SK-N-SH (cell line): ENCODE measurements at regions not wholly inside any gene's neighbourhood (a gene's known extent, or its start where the extent isn't known, plus 50 kb on each side); places are given as distances from the start of the nearest gene placed in this dataset.

ENCODE experiments used
- CTCF ChIA-PET: fragments of 300-600, 350-600 bp; formaldehyde crosslinking; extraction: SDS; loops from one replicate; lab custom pipeline; 2021; lab: Yijun Ruan, JAX
- POLR2A ChIA-PET: fragments of 350-600 bp; sonication (Branson Sonifier 250); formaldehyde crosslinking; extraction: SDS; loops from one replicate; lab custom pipeline; 2020; ENCODE audit warnings: antibody characterized with exemption, inconsistent platforms; lab: Yijun Ruan, JAX
- DNase-seq: peaks from one replicate; pipeline ENCODE4 v3.0.0; 2012
- H2AFZ ChIP-seq: fragments of 200-600 bp; sonication (generic); 2 replicates; pipeline ENCODE4 v1.8.1; 2016; ENCODE audit warnings: antibody characterized with exemption, mild to moderate bottlenecking, low read depth
- H3F3A ChIP-seq: fragments of 200-600 bp; sonication (generic); replicated peaks from 2 replicates; pipeline ENCODE3; 2016; ENCODE audit warnings: antibody characterized with exemption, mild to moderate bottlenecking; ENCODE audit not compliant: insufficient read depth
- H3K27ac ChIP-seq, 2 experiments: fragments of 200-500 bp in 1 of 2; fragments of 200-600 bp in 1 of 2; sonication (Bioruptor generic) in 1 of 2; sonication (generic), shearing (Covaris generic) in 1 of 2; 2 replicates each; pipeline versions ENCODE4 v1.5.1 to v1.6.1; 2014 to 2016; ENCODE audit warnings: low read depth in 2 of 2, inconsistent platforms in 1 of 2, low read length in 1 of 2, mild to moderate bottlenecking in 1 of 2, mixed read lengths in 1 of 2
- H3K27me3 ChIP-seq: fragments of 200-600 bp; sonication (generic), shearing (Covaris generic); 2 replicates; pipeline ENCODE4 v1.6.1; 2016; ENCODE audit warnings: mixed run types; ENCODE audit not compliant: insufficient read depth
- H3K36me3 ChIP-seq, 2 experiments: fragments of 200-500 bp in 1 of 2; fragments of 200-600 bp in 1 of 2; sonication (Bioruptor generic) in 1 of 2; sonication (generic) in 1 of 2; replicated peaks in 1 of 2; 2 replicates each; pipeline versions ENCODE3 to v1.5.1; 2014 to 2016; ENCODE audit warnings: low read length in 1 of 2, mild to moderate bottlenecking in 1 of 2; ENCODE audit not compliant: insufficient read depth in 2 of 2, control insufficient read depth in 1 of 2
- H3K4me1 ChIP-seq, 2 experiments: fragments of 200-500 bp in 1 of 2; fragments of 200-600 bp in 1 of 2; sonication (Bioruptor generic) in 1 of 2; sonication (generic), shearing (Covaris generic) in 1 of 2; 2 replicates each; pipeline versions ENCODE4 v1.5.1 to v1.6.1; 2014 to 2016; ENCODE audit warnings: low read depth in 1 of 2, low read length in 1 of 2, mixed run types in 1 of 2; ENCODE audit not compliant: insufficient read depth in 2 of 2, control insufficient read depth in 1 of 2
- H3K4me2 ChIP-seq: fragments of 200-600 bp; sonication (generic), shearing (Covaris generic); 2 replicates; pipeline ENCODE4 v1.6.1; 2017; ENCODE audit warnings: mixed run types
- H3K4me3 ChIP-seq, 2 experiments: fragments of 200-500 bp in 1 of 2; fragments of 200-600 bp in 1 of 2; sonication (Bioruptor generic) in 1 of 2; sonication (generic), shearing (Covaris generic) in 1 of 2; 2 replicates each; pipeline versions ENCODE4 v1.5.1 to v1.8.1; 2014 to 2016; ENCODE audit warnings: low read depth in 2 of 2, inconsistent platforms in 1 of 2, low read length in 1 of 2, mild to moderate bottlenecking in 1 of 2, mixed read lengths in 1 of 2, moderate library complexity in 1 of 2
- H3K79me2 ChIP-seq: fragments of 200-600 bp; sonication (generic); 2 replicates; pipeline ENCODE4 v1.8.1; 2017; ENCODE audit warnings: mild to moderate bottlenecking; ENCODE audit not compliant: insufficient read depth
- H3K9ac ChIP-seq: fragments of 200-600 bp; sonication (generic); 2 replicates; pipeline ENCODE4 v1.6.1; 2017; ENCODE audit warnings: mixed run types
- H3K9me2 ChIP-seq: fragments of 200-600 bp; sonication (generic); 2 replicates; pipeline ENCODE4 v1.6.1; 2017; ENCODE audit warnings: mixed run types
- H3K9me3 ChIP-seq: fragments of 200-600 bp; sonication (generic); 2 replicates; pipeline ENCODE4 v1.6.1; 2017; ENCODE audit warnings: mixed run types, mild to moderate bottlenecking, moderate library complexity
- H4K20me1 ChIP-seq: fragments of 200-600 bp; sonication (generic); 2 replicates; pipeline ENCODE4 v1.6.1; 2017; ENCODE audit warnings: mild to moderate bottlenecking, mixed run types; ENCODE audit not compliant: insufficient read depth
- CHD2 ChIP-seq: fragments of 150-350 bp; IDR thresholded peaks from 2 replicates; pipeline ENCODE4 v1.6.1; 2018; ENCODE audit warnings: low read length; ENCODE audit not compliant: partially characterized antibody
- ELF1 ChIP-seq: IDR thresholded peaks from 2 replicates; pipeline ENCODE4 v1.4.0; 2012
- EP300 ChIP-seq, 2 experiments: IDR thresholded peaks; 2 replicates each; pipeline versions ENCODE4 v1.4.0 to v1.6.1; 2012; ENCODE audit warnings: borderline replicate concordance in 1 of 2, low read depth in 1 of 2, low read length in 1 of 2
- EZH2phosphoT487 ChIP-seq: fragments of 200-600 bp; sonication (generic); IDR thresholded peaks from 2 replicates; pipeline ENCODE4 v1.6.1; 2017; ENCODE audit warnings: low read depth, mixed run types, mild to moderate bottlenecking, antibody characterized with exemption, moderate library complexity, borderline replicate concordance
- FOSL2 ChIP-seq: IDR thresholded peaks from 2 replicates; pipeline ENCODE4 v1.4.0; 2012; ENCODE audit warnings: low read depth, mild to moderate bottlenecking, moderate library complexity, borderline replicate concordance
- FOXJ3 ChIP-seq: sonication (generic); formaldehyde crosslinking; IDR thresholded peaks from 2 replicates; pipeline ENCODE4 v1.5.1; 2020; ENCODE audit warnings: mild to moderate bottlenecking, missing genetic modification reagents
- IRF3 ChIP-seq: fragments of 150-350 bp; IDR thresholded peaks from 2 replicates; pipeline ENCODE4 v1.6.1; 2016; ENCODE audit warnings: mild to moderate bottlenecking, low read depth, low read length
- MXI1 ChIP-seq: IDR thresholded peaks from 2 replicates; pipeline ENCODE4 v1.6.1; 2012; ENCODE audit warnings: mild to moderate bottlenecking, low read depth, low read length, improper control_type of control experiment
- NFIC ChIP-seq: IDR thresholded peaks from 2 replicates; pipeline ENCODE4 v1.4.0; 2012; ENCODE audit warnings: borderline replicate concordance
- NRF1 ChIP-seq: IDR thresholded peaks from 2 replicates; pipeline ENCODE4 v1.6.1; 2012; ENCODE audit warnings: low read depth, mild to moderate bottlenecking, low read length
- RAD21 ChIP-seq: IDR thresholded peaks from 2 replicates; pipeline ENCODE4 v1.6.1; 2012; ENCODE audit warnings: mild to moderate bottlenecking, low read length
- RCOR1 ChIP-seq: fragments of 150-350 bp; IDR thresholded peaks from 2 replicates; pipeline ENCODE4 v1.6.1; 2017; ENCODE audit warnings: antibody characterized with exemption, low read length
- RFX5 ChIP-seq: IDR thresholded peaks from 2 replicates; pipeline ENCODE4 v1.6.1; 2012; ENCODE audit warnings: mild to moderate bottlenecking, improper control_type of control experiment, low read length
- RXRA ChIP-seq: IDR thresholded peaks from 2 replicates; pipeline ENCODE4 v1.4.0; 2012; ENCODE audit warnings: low read depth, mild to moderate bottlenecking, borderline replicate concordance
- SMC3 ChIP-seq: IDR thresholded peaks from 2 replicates; pipeline ENCODE4 v1.6.1; 2012; ENCODE audit warnings: low read depth, low read length, improper control_type of control experiment
- TCF12 ChIP-seq: IDR thresholded peaks from 2 replicates; pipeline ENCODE4 v1.4.0; 2012
- TEAD4 ChIP-seq: IDR thresholded peaks from 2 replicates; pipeline ENCODE4 v1.4.0; 2012; ENCODE audit warnings: mild to moderate bottlenecking, borderline replicate concordance; ENCODE audit not compliant: insufficient read depth
- ZBTB33 ChIP-seq: IDR thresholded peaks from 2 replicates; pipeline ENCODE4 v1.4.0; 2012; ENCODE audit warnings: low read depth, borderline replicate concordance
- WGBS: methylation state at CpG from one replicate; pipeline ENCODE4 v1.1.6; 2017; ENCODE audit warnings: low lambda C conversion rate; 5-methylcytosine and 5-hydroxymethylcytosine counted together

DNA sequence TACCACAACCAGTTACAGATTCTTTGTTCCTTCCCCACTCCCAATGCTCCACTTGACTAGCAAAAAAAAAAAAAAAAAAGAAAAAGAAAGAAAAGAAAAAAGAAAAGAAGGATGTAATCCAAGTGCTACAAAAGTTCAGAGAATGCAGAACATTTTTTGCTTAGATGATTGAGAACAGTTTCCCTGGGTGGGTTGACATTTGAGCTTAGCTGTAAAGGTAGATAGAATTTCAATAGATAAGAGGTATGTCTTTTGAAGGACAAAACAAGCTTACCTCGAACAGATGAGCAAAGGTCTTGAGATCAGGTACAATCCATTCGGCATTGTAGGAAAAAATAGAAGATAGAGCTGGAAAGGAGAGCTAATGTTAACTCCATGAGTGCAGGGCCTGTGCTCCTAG, 344.6 kb upstream of the NECTIN3 start (continued):
- TF ChIP-seq EZH2phosphoT487 (no peak), NRF1 (no peak), EP300 (IDR thresholded peaks at IDR 0.05; ENCODE audit: borderline replicate concordance in 1 of 2, low read depth in 1 of 2, low read length in 1 of 2) (no peak), ELF1 (no peak)

DNA sequence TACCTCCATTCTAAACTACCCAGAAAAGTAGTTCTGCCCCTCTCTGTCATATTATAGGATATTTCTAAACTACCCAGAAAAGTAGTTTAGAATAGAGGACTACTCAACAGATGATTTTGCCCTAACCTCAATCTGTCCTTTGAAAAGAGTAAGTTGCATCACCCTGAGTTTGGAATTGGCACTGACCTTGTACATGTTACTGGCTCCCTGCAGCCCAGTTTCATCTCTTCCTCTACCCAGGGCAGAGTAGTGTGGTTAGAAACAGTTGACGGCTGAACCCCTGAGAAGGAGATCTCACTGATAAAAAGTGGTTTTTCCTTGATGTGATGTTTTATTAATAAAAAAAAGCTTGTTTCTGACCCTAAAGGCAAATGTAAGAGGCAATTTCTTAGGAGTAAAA, 340.5 kb upstream of the NECTIN3 start:
- ChIA-PET CTCF (interaction anchor here (0.7 kb wide), 1 partner anchor 542 kb away, joined by 3 read pairs; no protein-coding TSS in a partner anchor), POLR2A (no interaction called here)
- WGBS: 94% methylated on average over 1 of the region's 1 CpG

More for the DNA sequence above, 340.5 kb upstream of the NECTIN3 start:
- H3K4me3 ChIP-seq: no peak overlapping the region
- H2AFZ ChIP-seq: no peak overlapping the region
- no peaks in the 10 kb centered on the region for H3F3A ChIP-seq
- H3K9me2 ChIP-seq: no peaks in the 10 kb centered on the region
- no peak overlapping the region for H3K9ac ChIP-seq
- H3K79me2 ChIP-seq: no peaks in the 10 kb centered on the region
- no peaks in the 10 kb centered on the region for H3K27me3 ChIP-seq
- no peak overlapping the region for H3K27ac ChIP-seq
- H3K4me1 ChIP-seq: no peaks in the 10 kb centered on the region
- no peaks in the 10 kb centered on the region for H4K20me1 ChIP-seq
- no peaks in the 10 kb centered on the region for H3K9me3 ChIP-seq
- DNase-seq: no peak
- H3K36me3 ChIP-seq: no peaks in the 10 kb centered on the region
- TF ChIP-seq FOSL2: no peak
- no peak for TF ChIP-seq TCF12
- TF ChIP-seq EP300 (IDR thresholded peaks at IDR 0.05; ENCODE audit: borderline replicate concordance in 1 of 2, low read depth in 1 of 2, low read length in 1 of 2): no peak
- no peak for TF ChIP-seq IRF3
- no peak for TF ChIP-seq RFX5
- no peak for TF ChIP-seq TEAD4
- no peak for TF ChIP-seq RAD21
- TF ChIP-seq EZH2phosphoT487: no peak
- TF ChIP-seq RCOR1: no peak
- no peak for TF ChIP-seq MXI1
- no peak for TF ChIP-seq FOXJ3 (CRISPR knock-in tag)
- no peak for TF ChIP-seq RXRA
- no peak for TF ChIP-seq NFIC
- no peak for TF ChIP-seq ZBTB33
- no peak for TF ChIP-seq SMC3
- no peak for TF ChIP-seq CHD2
- no peak overlapping the region for H3K4me2 ChIP-seq
